Astrocyte (in vitro differentiated cells and primary cell): ENCODE measurements at regions not wholly inside any gene's neighbourhood (a gene's known extent, or its start where the extent isn't known, plus 50 kb on each side); places are given as distances from the start of the nearest gene placed in this dataset.

Source experiments
- DNase-seq: peaks from one replicate; pipeline ENCODE4 v3.0.0-alpha.2; 2010; ENCODE audit warnings: low read depth
- FAIRE-seq: peaks from 2 replicates; lab custom pipeline; 2011; peaks lifted over from hg19 to GRCh38; lab: Jason Lieb, UNC
- H2AFZ ChIP-seq: 2 replicates; pipeline ENCODE4 v1.6.0; 2012; ENCODE audit warnings: low read depth, low read length, inconsistent platforms
- H3K27ac ChIP-seq: 2 replicates; pipeline ENCODE4 v1.5.1; 2011; ENCODE audit warnings: low read depth, low read length, inconsistent platforms
- H3K27me3 ChIP-seq: 2 replicates; pipeline ENCODE4 v1.6.0; 2011; ENCODE audit warnings: low read length, inconsistent platforms; ENCODE audit not compliant: insufficient read depth
- H3K36me3 ChIP-seq: 2 replicates; pipeline ENCODE4 v1.5.1; 2011; ENCODE audit warnings: low read length, inconsistent platforms; ENCODE audit not compliant: insufficient read depth
- H3K4me1 ChIP-seq: 2 replicates; pipeline ENCODE4 v1.5.1; 2011; ENCODE audit warnings: low read length, inconsistent platforms; ENCODE audit not compliant: insufficient read depth
- H3K4me2 ChIP-seq: 2 replicates; pipeline ENCODE4 v1.6.0; 2012; ENCODE audit warnings: low read length, inconsistent platforms
- H3K4me3 ChIP-seq: 2 replicates; pipeline ENCODE4 v1.5.1; 2011; ENCODE audit warnings: low read depth, mild to moderate bottlenecking, low read length, inconsistent platforms; ENCODE audit not compliant: insufficient read depth
- H3K79me2 ChIP-seq: 2 replicates; pipeline ENCODE4 v1.6.0; 2012; ENCODE audit warnings: mild to moderate bottlenecking, low read length, inconsistent platforms; ENCODE audit not compliant: insufficient read depth
- H3K9ac ChIP-seq: 2 replicates; pipeline ENCODE4 v1.6.0; 2012; ENCODE audit warnings: mild to moderate bottlenecking, low read length, inconsistent platforms
- H3K9me3 ChIP-seq: 2 replicates; pipeline ENCODE4 v1.5.1; 2012; ENCODE audit warnings: low read depth, mild to moderate bottlenecking, low read length, inconsistent platforms; ENCODE audit not compliant: insufficient read depth
- H4K20me1 ChIP-seq: 2 replicates; pipeline ENCODE4 v1.6.0; 2012; ENCODE audit warnings: low read length, inconsistent platforms; ENCODE audit not compliant: insufficient read depth
- H3K27ac Mint-ChIP-seq: one replicate; pipeline ENCODE4 v1.8.0; 2021; ENCODE audit warnings: mild to moderate bottlenecking, mixed read lengths; ENCODE audit not compliant: unreplicated experiment
- H3K27me3 Mint-ChIP-seq: one replicate; pipeline ENCODE4 v1.8.0; 2021; ENCODE audit warnings: low read depth, mixed read lengths; ENCODE audit not compliant: unreplicated experiment
- H3K36me3 Mint-ChIP-seq: one replicate; pipeline ENCODE4 v1.8.0; 2021; ENCODE audit warnings: low read depth, mixed read lengths; ENCODE audit not compliant: unreplicated experiment
- H3K4me1 Mint-ChIP-seq: one replicate; pipeline ENCODE4 v1.8.0; 2021; ENCODE audit warnings: low read depth, mixed read lengths; ENCODE audit not compliant: unreplicated experiment
- H3K4me3 Mint-ChIP-seq: one replicate; pipeline ENCODE4 v1.8.0; 2021; ENCODE audit warnings: mild to moderate bottlenecking, moderate library complexity, mixed read lengths; ENCODE audit not compliant: unreplicated experiment
- H3K9me3 Mint-ChIP-seq: one replicate; pipeline ENCODE4 v1.8.0; 2021; ENCODE audit warnings: mild to moderate bottlenecking, mixed read lengths; ENCODE audit not compliant: unreplicated experiment
- EZH2 ChIP-seq: IDR thresholded peaks from 2 replicates; pipeline ENCODE4 v1.6.1; 2012; ENCODE audit warnings: mild to moderate bottlenecking, low read length, inconsistent platforms; ENCODE audit not compliant: insufficient read depth
- TF ChIP-seq, protein P1 (sequence below): IDR thresholded peaks from 2 replicates; pipeline ENCODE4 v1.5.1; 2011; ENCODE audit warnings: low read depth, mild to moderate bottlenecking, inconsistent platforms, low read length, moderate library complexity; ENCODE audit not compliant: insufficient read depth

DNA sequence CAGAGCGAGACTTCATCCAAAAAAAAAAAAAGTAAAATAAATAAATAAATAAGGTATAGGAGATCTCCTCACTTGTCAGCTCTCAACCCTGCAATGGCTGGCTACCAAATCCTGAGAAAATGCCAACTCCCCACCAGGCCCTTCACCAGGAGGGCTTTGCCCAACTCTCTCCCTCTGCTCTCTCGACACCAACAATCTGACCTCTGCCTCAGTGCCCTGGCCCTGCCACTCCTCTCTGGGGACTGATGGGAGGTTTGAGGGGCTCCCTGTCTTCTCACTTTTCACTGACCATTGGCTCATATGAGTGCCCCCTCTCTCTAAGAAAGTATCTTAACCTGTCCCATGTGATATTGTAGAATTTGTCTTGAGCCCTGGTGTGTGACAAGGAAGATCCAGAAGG, 52.6 kb upstream of the SH3PXD2B start:
- no peaks in the 10 kb centered on the region for H3K79me2 ChIP-seq
- H3K4me1 Mint-ChIP-seq, result peaks cover 10% of the 10 kb centered on the region
- FAIRE-seq (no peak), DNase-seq (no peak)
- no peak overlapping the region for H3K27ac ChIP-seq
- H3K4me3 Mint-ChIP-seq, result no peak overlapping the region
- no peaks in the 10 kb centered on the region for H3K36me3 Mint-ChIP-seq
- peaks cover 30% of the 10 kb centered on the region for H3K27me3 ChIP-seq
- H3K36me3 ChIP-seq, result no peaks in the 10 kb centered on the region
- H3K4me2 ChIP-seq, result no peak overlapping the region
- no peak overlapping the region for H3K27ac Mint-ChIP-seq
- H3K27me3 Mint-ChIP-seq, result peaks cover 28% of the 10 kb centered on the region
- H2AFZ ChIP-seq, result no peak overlapping the region
- H3K9me3 Mint-ChIP-seq, result peaks cover 8% of the 10 kb centered on the region
- H3K9ac ChIP-seq, result no peak overlapping the region
- H3K4me1 ChIP-seq, result no peaks in the 10 kb centered on the region
- TF ChIP-seq, protein P1, sequence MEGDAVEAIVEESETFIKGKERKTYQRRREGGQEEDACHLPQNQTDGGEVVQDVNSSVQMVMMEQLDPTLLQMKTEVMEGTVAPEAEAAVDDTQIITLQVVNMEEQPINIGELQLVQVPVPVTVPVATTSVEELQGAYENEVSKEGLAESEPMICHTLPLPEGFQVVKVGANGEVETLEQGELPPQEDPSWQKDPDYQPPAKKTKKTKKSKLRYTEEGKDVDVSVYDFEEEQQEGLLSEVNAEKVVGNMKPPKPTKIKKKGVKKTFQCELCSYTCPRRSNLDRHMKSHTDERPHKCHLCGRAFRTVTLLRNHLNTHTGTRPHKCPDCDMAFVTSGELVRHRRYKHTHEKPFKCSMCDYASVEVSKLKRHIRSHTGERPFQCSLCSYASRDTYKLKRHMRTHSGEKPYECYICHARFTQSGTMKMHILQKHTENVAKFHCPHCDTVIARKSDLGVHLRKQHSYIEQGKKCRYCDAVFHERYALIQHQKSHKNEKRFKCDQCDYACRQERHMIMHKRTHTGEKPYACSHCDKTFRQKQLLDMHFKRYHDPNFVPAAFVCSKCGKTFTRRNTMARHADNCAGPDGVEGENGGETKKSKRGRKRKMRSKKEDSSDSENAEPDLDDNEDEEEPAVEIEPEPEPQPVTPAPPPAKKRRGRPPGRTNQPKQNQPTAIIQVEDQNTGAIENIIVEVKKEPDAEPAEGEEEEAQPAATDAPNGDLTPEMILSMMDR, result no peak
- TF ChIP-seq EZH2, result no peak
- H4K20me1 ChIP-seq, result no peaks in the 10 kb centered on the region
- H3K9me3 ChIP-seq, result no peaks in the 10 kb centered on the region
- no peak overlapping the region for H3K4me3 ChIP-seq

DNA sequence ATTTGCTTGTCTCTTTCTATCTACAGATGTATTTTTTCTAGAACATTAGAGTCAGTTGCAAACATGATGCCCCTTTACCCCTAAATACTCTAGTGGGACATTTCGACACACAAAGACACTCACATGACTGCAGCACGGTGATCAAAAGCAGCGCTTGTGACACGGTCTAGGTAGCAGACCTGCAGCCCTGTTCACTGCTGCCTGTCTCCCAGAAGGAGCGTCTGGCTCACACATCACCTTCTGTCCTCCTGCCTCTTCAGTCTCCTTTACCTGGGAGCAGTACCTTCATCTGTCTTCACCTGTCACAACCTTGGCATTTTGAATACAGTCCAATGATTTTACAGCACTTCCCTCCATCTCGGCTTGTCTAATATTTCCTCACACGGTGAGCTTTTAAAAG, 51.9 kb upstream of the SH3PXD2B start:
- no peak overlapping the region for H3K27ac Mint-ChIP-seq
- DNase-seq, result no peak
- H3K9ac ChIP-seq, result no peak overlapping the region

DNA sequence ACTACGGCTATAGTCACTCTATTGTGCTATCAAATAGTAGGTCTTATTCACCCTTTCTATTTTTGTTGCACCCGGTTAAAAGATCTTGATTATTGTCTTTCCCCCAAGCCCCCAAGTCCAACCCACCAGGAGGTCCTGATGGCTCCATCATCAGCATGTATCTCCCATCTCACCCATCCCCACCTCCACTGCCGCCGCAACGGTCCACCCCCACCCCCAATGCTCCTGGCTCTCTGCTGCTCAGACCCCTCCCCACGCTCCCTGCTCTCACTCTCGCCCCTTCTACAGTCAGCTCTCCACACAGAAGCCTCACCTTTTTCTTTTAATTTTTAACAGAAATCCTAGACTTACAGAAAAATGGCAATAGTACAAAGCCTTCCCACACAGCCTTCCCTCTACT, 51.5 kb upstream of the SH3PXD2B start:
- no peak overlapping the region for H2AFZ ChIP-seq
- no peaks in the 10 kb centered on the region for H3K9me3 ChIP-seq
- Mint-ChIP-seq H3K9me3 (peaks cover 5% of the 10 kb centered on the region), H3K27ac (no peak overlapping the region), H3K36me3 (no peaks in the 10 kb centered on the region), H3K4me3 (no peak overlapping the region), H3K27me3 (peaks cover 26% of the 10 kb centered on the region), H3K4me1 (peaks cover 10% of the 10 kb centered on the region)
- peaks cover 32% of the 10 kb centered on the region for H3K27me3 ChIP-seq
- no peaks in the 10 kb centered on the region for H3K36me3 ChIP-seq
- no peak for TF ChIP-seq EZH2
- TF ChIP-seq, protein P1, result no peak
- FAIRE-seq (no peak), DNase-seq (no peak)
- no peaks in the 10 kb centered on the region for H4K20me1 ChIP-seq
- H3K4me2 ChIP-seq, result no peak overlapping the region
- H3K4me1 ChIP-seq, result no peaks in the 10 kb centered on the region
- H3K4me3 ChIP-seq, result no peak overlapping the region
- H3K27ac ChIP-seq, result no peak overlapping the region
- H3K9ac ChIP-seq, result no peak overlapping the region
- no peaks in the 10 kb centered on the region for H3K79me2 ChIP-seq

More for the DNA sequence above, 51.9 kb upstream of the SH3PXD2B start:
- Mint-ChIP-seq H3K36me3 (no peaks in the 10 kb centered on the region), H3K4me3 (no peak overlapping the region), H3K27me3 (peaks cover 28% of the 10 kb centered on the region), H3K9me3 (peaks cover 8% of the 10 kb centered on the region), H3K4me1 (peaks cover 10% of the 10 kb centered on the region)
- H3K27me3 ChIP-seq, result peaks cover 32% of the 10 kb centered on the region
- no peaks in the 10 kb centered on the region for H3K36me3 ChIP-seq
- no peaks in the 10 kb centered on the region for H3K4me1 ChIP-seq
- H3K4me3 ChIP-seq, result no peak overlapping the region
- no peaks in the 10 kb centered on the region for H4K20me1 ChIP-seq
- H3K79me2 ChIP-seq, result no peaks in the 10 kb centered on the region
- FAIRE-seq, result no peak
- H3K9me3 ChIP-seq, result no peaks in the 10 kb centered on the region
- TF ChIP-seq, protein P1, result no peak
- TF ChIP-seq EZH2, result no peak
- no peak overlapping the region for H2AFZ ChIP-seq
- no peak overlapping the region for H3K4me2 ChIP-seq
- H3K27ac ChIP-seq, result no peak overlapping the region
